Fibroblast of mammary gland (primary cell): ENCODE measurements at regions not wholly inside any gene's neighbourhood (a gene's known extent, or its start where the extent isn't known, plus 50 kb on each side); places are given as distances from the start of the nearest gene placed in this dataset.
A peak's percentile ranks its signal among the peaks of the same experiment; 100 is the strongest.

Experiments
- DNase-seq: peaks from one replicate; pipeline ENCODE4 v3.0.0-alpha.2; 2010; ENCODE audit warnings: low read depth
- H3K4me3 ChIP-seq: 2 replicates; pipeline ENCODE4 v1.5.1; 2011; ENCODE audit warnings: low read depth, mild to moderate bottlenecking, low read length, moderate library complexity; ENCODE audit not compliant: control insufficient read depth
- TF ChIP-seq, protein P1 (sequence below): conservative IDR thresholded peaks from 2 replicates; pipeline ENCODE4 v1.5.1; 2011; ENCODE audit warnings: low read depth, low read length, inconsistent platforms; ENCODE audit not compliant: control insufficient read depth, insufficient read depth

DNA sequence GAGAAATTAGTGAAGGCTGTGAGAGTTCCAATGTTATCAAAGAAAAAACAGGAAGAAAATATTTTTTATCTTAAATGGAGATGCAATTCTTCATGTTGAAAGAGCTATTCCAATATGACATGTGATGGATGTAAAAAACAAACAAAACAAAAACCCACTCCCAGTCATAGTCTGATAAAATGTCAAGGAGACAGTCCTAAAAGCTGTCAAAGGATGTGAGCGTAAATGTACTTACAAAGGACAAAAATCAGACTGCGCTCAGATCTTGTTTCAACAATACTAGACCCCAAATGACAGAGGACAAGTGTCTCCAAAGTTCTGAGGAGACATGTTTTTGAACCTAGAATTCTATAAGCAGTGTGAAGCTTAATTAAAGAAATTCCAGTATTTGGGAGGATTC, 265.8 kb downstream of the PLPP3 start:
- TF ChIP-seq, protein P1, sequence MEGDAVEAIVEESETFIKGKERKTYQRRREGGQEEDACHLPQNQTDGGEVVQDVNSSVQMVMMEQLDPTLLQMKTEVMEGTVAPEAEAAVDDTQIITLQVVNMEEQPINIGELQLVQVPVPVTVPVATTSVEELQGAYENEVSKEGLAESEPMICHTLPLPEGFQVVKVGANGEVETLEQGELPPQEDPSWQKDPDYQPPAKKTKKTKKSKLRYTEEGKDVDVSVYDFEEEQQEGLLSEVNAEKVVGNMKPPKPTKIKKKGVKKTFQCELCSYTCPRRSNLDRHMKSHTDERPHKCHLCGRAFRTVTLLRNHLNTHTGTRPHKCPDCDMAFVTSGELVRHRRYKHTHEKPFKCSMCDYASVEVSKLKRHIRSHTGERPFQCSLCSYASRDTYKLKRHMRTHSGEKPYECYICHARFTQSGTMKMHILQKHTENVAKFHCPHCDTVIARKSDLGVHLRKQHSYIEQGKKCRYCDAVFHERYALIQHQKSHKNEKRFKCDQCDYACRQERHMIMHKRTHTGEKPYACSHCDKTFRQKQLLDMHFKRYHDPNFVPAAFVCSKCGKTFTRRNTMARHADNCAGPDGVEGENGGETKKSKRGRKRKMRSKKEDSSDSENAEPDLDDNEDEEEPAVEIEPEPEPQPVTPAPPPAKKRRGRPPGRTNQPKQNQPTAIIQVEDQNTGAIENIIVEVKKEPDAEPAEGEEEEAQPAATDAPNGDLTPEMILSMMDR = no peak
- DNase-seq = no peak
- no peak overlapping the region for H3K4me3 ChIP-seq

DNA sequence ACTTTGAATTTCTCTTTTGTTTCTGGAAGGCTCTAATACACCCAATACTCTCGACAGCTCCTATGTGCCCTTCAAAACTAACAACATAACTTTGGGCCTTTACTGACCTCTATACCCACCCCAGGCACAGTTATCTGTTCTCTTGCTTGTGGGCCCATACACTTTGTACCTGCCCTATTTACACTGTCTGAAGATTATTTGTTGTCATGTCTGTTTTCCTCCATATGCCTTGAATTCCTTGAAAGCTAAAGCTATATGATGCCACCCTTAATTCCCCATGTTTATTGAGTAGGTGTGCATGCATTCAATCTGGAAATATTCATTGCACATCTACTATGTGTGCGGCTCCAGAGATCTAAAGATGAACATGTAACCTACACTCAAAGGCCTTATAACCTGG, 267.6 kb downstream of the PLPP3 start:
- no peak for DNase-seq
- TF ChIP-seq, protein P1 = no peak
- no peak overlapping the region for H3K4me3 ChIP-seq

DNA sequence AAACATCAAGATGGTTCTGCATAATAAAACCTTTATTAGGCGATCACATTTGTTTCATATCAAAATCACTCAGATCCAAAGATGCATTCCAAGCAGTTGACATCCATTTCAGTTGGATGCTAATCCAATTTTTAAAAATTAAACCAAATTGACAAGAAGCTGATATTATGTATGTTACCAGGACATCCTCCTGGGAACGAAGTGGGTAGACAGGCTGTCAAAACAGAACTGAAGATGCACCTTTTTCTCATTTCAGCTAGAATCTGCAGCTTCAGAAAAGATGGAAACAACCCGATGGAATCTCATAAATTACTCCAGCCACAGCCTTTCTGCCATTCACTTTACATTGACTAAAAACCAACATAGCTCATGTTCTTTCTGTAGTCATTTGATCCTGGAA, 268.4 kb downstream of the PLPP3 start:
- TF ChIP-seq, protein P1 = no peak
- DNase-seq = no peak

DNA sequence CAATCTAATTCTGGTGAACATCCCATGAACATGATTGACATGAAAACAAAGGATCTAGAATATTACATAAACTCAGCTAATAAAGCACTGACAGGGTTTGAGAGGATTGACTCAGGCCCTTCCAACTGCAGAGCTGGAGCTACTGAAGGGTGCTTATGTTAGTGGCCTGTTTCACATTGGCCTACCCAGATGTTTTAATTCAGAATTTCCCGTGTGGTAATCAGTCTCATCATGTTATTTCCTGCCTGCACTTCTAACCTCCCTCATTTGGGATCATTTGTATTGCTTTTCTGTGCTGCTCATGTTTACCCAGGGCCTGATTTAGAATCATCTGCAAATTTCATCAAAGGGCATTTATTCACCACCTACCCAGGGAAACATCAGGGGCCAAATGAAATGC, 270.3 kb downstream of the PLPP3 start:
- no peak overlapping the region for H3K4me3 ChIP-seq
- no peak for DNase-seq
- TF ChIP-seq, protein P1 = no peak

More for the DNA sequence above, 268.4 kb downstream of the PLPP3 start:
- no peak overlapping the region for H3K4me3 ChIP-seq

DNA sequence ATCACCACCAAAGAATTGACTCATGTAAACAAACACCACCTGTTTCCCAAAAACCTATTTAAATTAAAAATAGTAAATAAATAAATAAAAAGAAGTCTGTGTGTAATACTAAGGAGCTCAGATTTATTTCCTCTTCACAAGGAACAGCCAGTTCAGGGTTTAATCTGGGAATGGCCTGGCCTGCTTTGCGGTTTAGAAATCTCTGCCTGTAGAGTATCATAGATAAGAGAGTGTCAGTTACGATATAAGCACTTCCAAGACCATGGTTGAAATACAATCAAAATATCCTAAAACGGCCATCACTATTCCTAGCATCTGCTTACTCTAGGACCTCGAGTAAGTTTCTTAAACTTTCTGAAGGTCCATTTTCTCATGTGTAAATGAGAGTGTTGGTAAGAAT, 274.4 kb downstream of the PLPP3 start:
- TF ChIP-seq, protein P1 = no peak
- no peak overlapping the region for H3K4me3 ChIP-seq
- DNase-seq = no peak

DNA sequence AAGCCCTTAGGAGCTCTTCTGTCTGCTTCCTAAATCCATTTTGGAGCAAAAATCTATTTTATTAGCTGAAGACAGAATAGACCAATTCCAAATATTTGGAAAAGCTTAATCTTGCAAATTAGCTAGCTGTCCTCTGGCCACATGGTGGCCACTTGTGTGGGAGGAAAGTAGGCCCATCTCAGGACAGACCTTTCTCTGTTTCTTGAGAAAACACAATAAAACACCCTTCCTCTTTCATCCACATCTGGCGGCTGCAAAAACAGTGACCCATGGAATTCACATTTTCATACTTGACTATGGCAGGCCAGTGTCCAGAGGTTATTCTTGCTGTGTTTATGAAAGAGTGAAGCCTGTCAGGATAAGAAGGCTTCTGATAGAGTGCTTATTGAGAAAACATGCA, 275.6 kb downstream of the PLPP3 start:
- TF ChIP-seq, protein P1 = no peak
- DNase-seq = no peak

DNA sequence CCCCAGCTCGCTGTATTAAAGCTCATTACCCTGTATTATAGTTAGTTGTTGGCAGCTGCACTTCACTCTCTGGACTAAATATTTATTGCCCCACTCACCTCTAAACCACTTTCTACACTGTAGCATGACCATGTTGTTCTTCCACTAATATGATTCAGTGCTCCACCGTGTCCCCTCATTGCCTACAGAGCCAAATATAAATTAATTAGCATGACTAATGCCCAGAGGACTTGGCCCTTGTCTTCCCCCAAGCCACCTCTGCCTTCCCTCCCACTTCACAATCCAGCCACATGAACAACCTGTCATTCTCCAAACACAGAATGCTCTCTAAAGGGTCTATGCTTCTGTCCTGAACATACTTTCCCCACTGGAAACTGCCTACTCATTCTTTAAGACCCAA, 276.5 kb downstream of the PLPP3 start:
- DNase-seq = peak; percentile 65
- TF ChIP-seq, protein P1 = no peak
- H3K4me3 ChIP-seq = no peak overlapping the region

More for the DNA sequence above, 275.6 kb downstream of the PLPP3 start:
- H3K4me3 ChIP-seq = no peak overlapping the region
